ENCODE measurements at regions not wholly inside any gene's neighbourhood (a gene's known extent, or its start where the extent isn't known, plus 50 kb on each side); places are given as distances from the start of the nearest gene placed in this dataset.
"Not testable (repeated sequence)": the region's sequence is repeated elsewhere in the genome, so short reads cannot be mapped to it uniquely, and the experiment has no call there.

- WGBS = 96% methylated on average over 3 of the region's 3 CpGs
- Histone ChIP-seq H3K4me3 (ENCODE audit: low read length in 2 of 2) (no peak overlapping the region), H3K27me3 (ENCODE audit: control insufficient read depth in 2 of 2, insufficient read depth in 1 of 2, low read length in 1 of 2) (no peaks in the 10 kb centered on the region), H3K9me3 (ENCODE audit: control insufficient read depth in 2 of 2, insufficient read depth in 1 of 2, low read length in 1 of 2) (no peaks in the 10 kb centered on the region), H3K27ac (ENCODE audit: low read depth in 1 of 2, low read length in 1 of 2) (no peak overlapping the region), H3K36me3 (ENCODE audit: control insufficient read depth in 2 of 2, insufficient read depth in 2 of 2, low read length in 1 of 2) (no peaks in the 10 kb centered on the region), H3K4me1 (ENCODE audit: control insufficient read depth in 2 of 2, insufficient read depth in 2 of 2, low read length in 2 of 2) (peaks cover 0 to 4% of the 10 kb centered on the region in 2 donors)
- no peak for DNase-seq (ENCODE audit: low read depth in 6 of 9, low spot score in 9 of 9)
Observed at GRCh38 chr14:65168840-65169239, 66.5 kb upstream of the MAX start.

DNA sequence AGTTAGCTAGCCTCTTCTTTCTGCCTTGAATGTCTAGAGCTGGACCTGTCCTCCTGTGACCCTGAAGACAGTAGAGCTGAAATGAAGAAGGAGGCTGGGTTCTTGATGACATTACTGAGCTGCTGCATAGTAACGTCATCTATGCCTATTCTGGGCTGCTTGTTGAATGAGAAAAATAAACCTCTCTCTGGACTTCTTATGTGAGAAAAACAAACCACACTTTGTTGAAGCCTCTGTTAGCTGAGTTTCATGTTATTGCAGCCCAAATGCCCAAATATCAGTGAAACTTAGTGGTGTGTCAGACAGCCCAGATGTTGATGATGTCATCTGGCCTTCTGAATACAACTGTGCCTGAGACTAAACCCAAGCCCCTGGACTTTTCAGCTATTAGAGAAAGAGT is 67.0 kb upstream of the MAX start:
- Histone ChIP-seq H3K27ac (ENCODE audit: low read depth in 1 of 2, low read length in 1 of 2) (no peak overlapping the region), H3K36me3 (ENCODE audit: control insufficient read depth in 2 of 2, insufficient read depth in 2 of 2, low read length in 1 of 2) (no peaks in the 10 kb centered on the region), H3K9me3 (ENCODE audit: control insufficient read depth in 2 of 2, insufficient read depth in 1 of 2, low read length in 1 of 2) (no peaks in the 10 kb centered on the region), H3K4me1 (ENCODE audit: control insufficient read depth in 2 of 2, insufficient read depth in 2 of 2, low read length in 2 of 2) (peaks cover 0 to 4% of the 10 kb centered on the region in 2 donors), H3K4me3 (ENCODE audit: low read length in 2 of 2) (no peak overlapping the region), H3K27me3 (ENCODE audit: control insufficient read depth in 2 of 2, insufficient read depth in 1 of 2, low read length in 1 of 2) (no peaks in the 10 kb centered on the region)
- DNase-seq (ENCODE audit: low read depth in 6 of 9, low spot score in 9 of 9) = no peak
- 90% methylated on average over 1 of the region's 1 CpG for WGBS

GRCh38 chr14:65170318-65170717 is 68.0 kb upstream of the MAX start:
- WGBS = 70% methylated on average over 7 of the region's 7 CpGs
- peaks cover 0 to 4% of the 10 kb centered on the region in 2 donors for H3K4me1 ChIP-seq (ENCODE audit: control insufficient read depth in 2 of 2, insufficient read depth in 2 of 2, low read length in 2 of 2)
- H3K9me3 ChIP-seq (ENCODE audit: control insufficient read depth in 2 of 2, insufficient read depth in 1 of 2, low read length in 1 of 2) = no peaks in the 10 kb centered on the region
- no peak for DNase-seq (ENCODE audit: low read depth in 6 of 9, low spot score in 9 of 9)
- peak overlapping the region in 1 of 2 donors; percentile 13 for H3K4me3 ChIP-seq (ENCODE audit: low read length in 2 of 2)
- H3K36me3 ChIP-seq (ENCODE audit: control insufficient read depth in 2 of 2, insufficient read depth in 2 of 2, low read length in 1 of 2) = no peaks in the 10 kb centered on the region
- H3K27ac ChIP-seq (ENCODE audit: low read depth in 1 of 2, low read length in 1 of 2) = no peak overlapping the region
- no peaks in the 10 kb centered on the region for H3K27me3 ChIP-seq (ENCODE audit: control insufficient read depth in 2 of 2, insufficient read depth in 1 of 2, low read length in 1 of 2)

- no peaks in the 10 kb centered on the region for H3K36me3 ChIP-seq (ENCODE audit: control insufficient read depth in 2 of 2, insufficient read depth in 2 of 2, low read length in 1 of 2)
- no peaks in the 10 kb centered on the region for H3K9me3 ChIP-seq (ENCODE audit: control insufficient read depth in 2 of 2, insufficient read depth in 1 of 2, low read length in 1 of 2)
- no peaks in the 10 kb centered on the region for H3K27me3 ChIP-seq (ENCODE audit: control insufficient read depth in 2 of 2, insufficient read depth in 1 of 2, low read length in 1 of 2)
- DNase-seq (ENCODE audit: low read depth in 6 of 9, low spot score in 9 of 9) = peak in 4 of 9 donors; percentile 17 to 60 (median 26)
- 2% methylated on average over 17 of the region's 17 CpGs for WGBS
- H3K4me1 ChIP-seq (ENCODE audit: control insufficient read depth in 2 of 2, insufficient read depth in 2 of 2, low read length in 2 of 2) = peaks cover 0 to 4% of the 10 kb centered on the region in 2 donors
- no peak overlapping the region for H3K27ac ChIP-seq (ENCODE audit: low read depth in 1 of 2, low read length in 1 of 2)
- peak overlapping the region; percentile 13 to 44 for H3K4me3 ChIP-seq (ENCODE audit: low read length in 2 of 2)
Observed at GRCh38 chr14:65170768-65171507, 68.6 kb upstream of the MAX start.

DNA sequence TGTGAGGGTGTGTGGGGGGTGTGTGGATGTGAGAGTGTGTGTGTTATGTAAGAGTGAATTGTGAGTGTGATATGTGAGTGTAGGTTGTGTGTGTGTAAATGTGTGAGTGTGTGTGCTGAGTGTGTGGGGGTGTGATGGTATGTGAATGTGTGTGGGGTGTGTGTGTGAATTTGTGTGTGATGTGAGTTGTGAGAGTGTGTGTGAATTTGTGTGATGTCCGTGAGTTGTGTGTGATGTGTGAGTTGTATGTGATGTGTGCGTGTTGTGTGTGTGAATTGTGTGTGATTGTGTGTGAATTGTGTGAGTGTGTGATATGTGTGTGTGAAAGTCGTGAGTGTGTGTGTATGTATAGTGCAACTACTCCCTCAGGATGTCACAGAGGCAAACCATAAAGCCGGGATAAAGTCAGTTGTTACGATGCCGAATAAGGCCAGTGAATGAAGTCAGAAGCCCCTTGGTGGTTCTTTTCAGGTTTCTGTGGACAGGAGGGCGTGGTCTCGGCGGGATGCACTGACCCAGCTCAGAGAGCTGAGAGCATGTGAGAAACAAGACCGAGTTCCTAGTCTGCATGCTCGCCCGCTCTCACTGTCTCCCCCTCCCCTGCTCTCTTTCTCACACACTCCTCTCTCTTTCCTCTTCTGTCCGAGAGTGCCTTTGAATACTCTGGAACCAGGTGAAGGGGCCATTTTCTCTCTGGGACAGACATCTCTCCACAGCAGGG is 71.8 kb upstream of the MAX start:
- no peaks in the 10 kb centered on the region for H3K27me3 ChIP-seq (ENCODE audit: control insufficient read depth in 2 of 2, insufficient read depth in 1 of 2, low read length in 1 of 2)
- no peak overlapping the region for H3K27ac ChIP-seq (ENCODE audit: low read depth in 1 of 2, low read length in 1 of 2)
- 83% methylated on average over 13 of the region's 13 CpGs for WGBS
- H3K4me1 ChIP-seq (ENCODE audit: control insufficient read depth in 2 of 2, insufficient read depth in 2 of 2, low read length in 2 of 2) = peaks cover 0 to 4% of the 10 kb centered on the region in 2 donors
- H3K4me3 ChIP-seq (ENCODE audit: low read length in 2 of 2) = no peak overlapping the region
- no peak for DNase-seq (ENCODE audit: low read depth in 6 of 9, low spot score in 9 of 9)
- H3K36me3 ChIP-seq (ENCODE audit: control insufficient read depth in 2 of 2, insufficient read depth in 2 of 2, low read length in 1 of 2) = no peaks in the 10 kb centered on the region
- H3K9me3 ChIP-seq (ENCODE audit: control insufficient read depth in 2 of 2, insufficient read depth in 1 of 2, low read length in 1 of 2) = no peaks in the 10 kb centered on the region

DNA sequence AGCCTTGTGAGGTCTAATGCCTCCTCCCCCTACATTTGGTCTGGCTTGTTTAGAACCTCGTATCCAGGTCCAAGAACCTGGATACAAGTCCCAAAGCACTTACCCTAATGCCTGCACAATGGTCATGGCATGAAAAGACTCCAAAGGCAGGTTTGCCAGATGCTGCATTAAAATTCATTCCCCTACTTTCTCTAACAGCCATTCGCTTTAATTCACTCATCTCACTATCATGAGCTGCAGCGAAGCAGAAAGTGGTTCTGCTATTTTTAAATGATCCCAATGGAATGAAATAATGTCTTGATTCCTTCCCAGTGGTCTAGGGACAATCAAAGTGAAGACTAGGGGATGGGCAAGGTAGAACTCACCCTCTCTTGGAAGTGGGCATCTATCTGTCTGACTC is 72.5 kb upstream of the MAX start:
- Histone ChIP-seq H3K4me3 (ENCODE audit: low read length in 2 of 2) (no peak overlapping the region), H3K4me1 (ENCODE audit: control insufficient read depth in 2 of 2, insufficient read depth in 2 of 2, low read length in 2 of 2) (peaks cover 0 to 4% of the 10 kb centered on the region in 2 donors), H3K27ac (ENCODE audit: low read depth in 1 of 2, low read length in 1 of 2) (no peak overlapping the region), H3K27me3 (ENCODE audit: control insufficient read depth in 2 of 2, insufficient read depth in 1 of 2, low read length in 1 of 2) (no peaks in the 10 kb centered on the region), H3K36me3 (ENCODE audit: control insufficient read depth in 2 of 2, insufficient read depth in 2 of 2, low read length in 1 of 2) (no peaks in the 10 kb centered on the region), H3K9me3 (ENCODE audit: control insufficient read depth in 2 of 2, insufficient read depth in 1 of 2, low read length in 1 of 2) (no peaks in the 10 kb centered on the region)
- no peak for DNase-seq (ENCODE audit: low read depth in 6 of 9, low spot score in 9 of 9)
- 93% methylated on average over 3 of the region's 3 CpGs for WGBS

- Histone ChIP-seq H3K27me3 (ENCODE audit: control insufficient read depth in 2 of 2, insufficient read depth in 1 of 2, low read length in 1 of 2) (no peaks in the 10 kb centered on the region), H3K9me3 (ENCODE audit: control insufficient read depth in 2 of 2, insufficient read depth in 1 of 2, low read length in 1 of 2) (no peaks in the 10 kb centered on the region), H3K27ac (ENCODE audit: low read depth in 1 of 2, low read length in 1 of 2) (no peak overlapping the region), H3K4me3 (ENCODE audit: low read length in 2 of 2) (no peak overlapping the region), H3K36me3 (ENCODE audit: control insufficient read depth in 2 of 2, insufficient read depth in 2 of 2, low read length in 1 of 2) (no peaks in the 10 kb centered on the region), H3K4me1 (ENCODE audit: control insufficient read depth in 2 of 2, insufficient read depth in 2 of 2, low read length in 2 of 2) (peaks cover 0 to 3% of the 10 kb centered on the region in 2 donors)
- WGBS = 96% methylated on average over 4 of the region's 4 CpGs
- no peak for DNase-seq (ENCODE audit: low read depth in 6 of 9, low spot score in 9 of 9)
Observed at GRCh38 chr14:65177551-65177950, 75.2 kb upstream of the MAX start.

DNA sequence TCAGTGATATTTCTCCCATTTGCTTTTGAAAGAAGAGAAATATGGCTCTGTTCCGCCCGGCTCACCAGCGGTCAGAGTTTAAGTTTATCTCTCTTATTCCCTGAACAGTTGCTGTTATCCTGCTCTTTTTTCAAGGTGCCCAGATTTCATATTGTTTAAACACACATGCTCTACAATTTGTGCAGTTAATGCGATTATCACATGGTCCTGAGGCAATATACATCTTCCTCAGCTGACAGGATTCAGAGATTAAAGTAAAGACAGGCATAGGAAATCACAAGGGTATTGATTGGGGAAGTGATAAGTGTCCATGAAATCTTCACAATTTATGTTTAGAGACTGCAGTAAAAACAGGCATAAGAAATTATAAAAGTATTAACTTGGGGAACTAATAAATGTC is 76.9 kb upstream of the MAX start:
- not testable (repeated sequence) for H3K9me3 ChIP-seq (ENCODE audit: control insufficient read depth in 2 of 2, insufficient read depth in 1 of 2, low read length in 1 of 2); DNase-seq (ENCODE audit: low read depth in 6 of 9, low spot score in 9 of 9); H3K36me3 ChIP-seq (ENCODE audit: control insufficient read depth in 2 of 2, insufficient read depth in 2 of 2, low read length in 1 of 2); H3K27ac ChIP-seq (ENCODE audit: low read depth in 1 of 2, low read length in 1 of 2); H3K27me3 ChIP-seq (ENCODE audit: control insufficient read depth in 2 of 2, insufficient read depth in 1 of 2, low read length in 1 of 2); H3K4me3 ChIP-seq (ENCODE audit: low read length in 2 of 2); H3K4me1 ChIP-seq (ENCODE audit: control insufficient read depth in 2 of 2, insufficient read depth in 2 of 2, low read length in 2 of 2)
- 96% methylated on average over 4 of the region's 4 CpGs for WGBS

GRCh38 chr14:65179918-65180724 is 77.8 kb upstream of the MAX start:
- WGBS = 36% methylated on average over 8 of the region's 8 CpGs
- Histone ChIP-seq H3K4me3 (ENCODE audit: low read length in 2 of 2) (no peak overlapping the region), H3K36me3 (ENCODE audit: control insufficient read depth in 2 of 2, insufficient read depth in 2 of 2, low read length in 1 of 2) (no peaks in the 10 kb centered on the region), H3K9me3 (ENCODE audit: control insufficient read depth in 2 of 2, insufficient read depth in 1 of 2, low read length in 1 of 2) (no peaks in the 10 kb centered on the region), H3K27ac (ENCODE audit: low read depth in 1 of 2, low read length in 1 of 2) (peak overlapping the region in 1 of 2 donors; percentile 36), H3K27me3 (ENCODE audit: control insufficient read depth in 2 of 2, insufficient read depth in 1 of 2, low read length in 1 of 2) (no peaks in the 10 kb centered on the region), H3K4me1 (ENCODE audit: control insufficient read depth in 2 of 2, insufficient read depth in 2 of 2, low read length in 2 of 2) (peaks cover 0 to 3% of the 10 kb centered on the region in 2 donors)
- peak in 1 of 9 donors; percentile 33 for DNase-seq (ENCODE audit: low read depth in 6 of 9, low spot score in 9 of 9)

Measured in thymus (tissue), 11 donors.